Epithelial cell of proximal tubule (primary cell): ENCODE measurements at regions not wholly inside any gene's neighbourhood (a gene's known extent, or its start where the extent isn't known, plus 50 kb on each side); places are given as distances from the start of the nearest gene placed in this dataset.

Source experiments
- DNase-seq: peaks from one replicate; pipeline ENCODE4 v3.0.0-alpha.2; 2011; ENCODE audit warnings: low read depth
- H3K4me3 ChIP-seq: 2 replicates; pipeline ENCODE4 v1.5.1; 2011; ENCODE audit warnings: low read depth, mild to moderate bottlenecking, low read length
- TF ChIP-seq, protein P1 (sequence below): conservative IDR thresholded peaks from 2 replicates; pipeline ENCODE4 v1.5.1; 2012; ENCODE audit warnings: low read depth, mild to moderate bottlenecking, low read length

GRCh38 chr14:53541411-53541810 lies 388.3 kb upstream of the DDHD1 start:
- no peak overlapping the region for H3K4me3 ChIP-seq
- TF ChIP-seq, protein P1, sequence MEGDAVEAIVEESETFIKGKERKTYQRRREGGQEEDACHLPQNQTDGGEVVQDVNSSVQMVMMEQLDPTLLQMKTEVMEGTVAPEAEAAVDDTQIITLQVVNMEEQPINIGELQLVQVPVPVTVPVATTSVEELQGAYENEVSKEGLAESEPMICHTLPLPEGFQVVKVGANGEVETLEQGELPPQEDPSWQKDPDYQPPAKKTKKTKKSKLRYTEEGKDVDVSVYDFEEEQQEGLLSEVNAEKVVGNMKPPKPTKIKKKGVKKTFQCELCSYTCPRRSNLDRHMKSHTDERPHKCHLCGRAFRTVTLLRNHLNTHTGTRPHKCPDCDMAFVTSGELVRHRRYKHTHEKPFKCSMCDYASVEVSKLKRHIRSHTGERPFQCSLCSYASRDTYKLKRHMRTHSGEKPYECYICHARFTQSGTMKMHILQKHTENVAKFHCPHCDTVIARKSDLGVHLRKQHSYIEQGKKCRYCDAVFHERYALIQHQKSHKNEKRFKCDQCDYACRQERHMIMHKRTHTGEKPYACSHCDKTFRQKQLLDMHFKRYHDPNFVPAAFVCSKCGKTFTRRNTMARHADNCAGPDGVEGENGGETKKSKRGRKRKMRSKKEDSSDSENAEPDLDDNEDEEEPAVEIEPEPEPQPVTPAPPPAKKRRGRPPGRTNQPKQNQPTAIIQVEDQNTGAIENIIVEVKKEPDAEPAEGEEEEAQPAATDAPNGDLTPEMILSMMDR = no peak

GRCh38 chr14:53539489-53540126 lies 386.5 kb upstream of the DDHD1 start:
- no peak for DNase-seq
- TF ChIP-seq, protein P1 = peak; percentile 99
- no peak overlapping the region for H3K4me3 ChIP-seq

More at GRCh38 chr14:53541411-53541810, 388.3 kb upstream of the DDHD1 start:
- no peak for DNase-seq

- no peak for DNase-seq
- TF ChIP-seq, protein P1 = no peak
- no peak overlapping the region for H3K4me3 ChIP-seq
These were observed 385.3 kb upstream of the DDHD1 start for GRCh38 chr14:53538316-53538881.

- no peak overlapping the region for H3K4me3 ChIP-seq
- no peak for DNase-seq
- TF ChIP-seq, protein P1 = peak; percentile 7
These were observed 384.5 kb upstream of the DDHD1 start for GRCh38 chr14:53537422-53538315.

- H3K4me3 ChIP-seq = no peak overlapping the region
- no peak for DNase-seq
- TF ChIP-seq, protein P1 = no peak
These were observed 383.3 kb upstream of the DDHD1 start for GRCh38 chr14:53536446-53536845.

- DNase-seq = no peak
- TF ChIP-seq, protein P1 = no peak
- no peak overlapping the region for H3K4me3 ChIP-seq
These were observed 381.7 kb upstream of the DDHD1 start for GRCh38 chr14:53534841-53535240.
